ENCODE measurements at regions not wholly inside any gene's neighbourhood (a gene's known extent, or its start where the extent isn't known, plus 50 kb on each side); places are given as distances from the start of the nearest gene placed in this dataset.

DNA sequence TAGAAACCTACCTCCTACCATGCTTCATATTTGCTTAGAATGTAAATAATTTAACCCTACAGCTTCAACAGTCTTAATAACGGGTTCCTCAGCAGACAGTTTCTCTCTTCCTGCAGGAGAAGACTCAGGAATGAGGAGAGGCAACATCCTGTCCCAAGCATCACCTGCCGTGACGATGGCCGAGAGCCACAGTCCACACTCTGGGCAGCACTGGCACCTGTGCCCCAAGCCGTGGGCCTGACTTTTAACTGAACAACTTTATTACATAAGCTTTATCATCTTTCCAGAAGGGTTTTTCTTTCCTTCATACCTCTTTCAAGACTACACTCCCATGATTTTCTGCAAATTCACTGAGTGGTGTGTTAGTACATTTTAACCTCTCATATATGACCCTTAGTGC is 856.0 kb downstream of the GALR1 start:
- intact Hi-C loops (cut with DNase I) = no loop called here
- no peaks in the 10 kb centered on the region for H3K36me3 ChIP-seq
- no peaks in the 10 kb centered on the region for H3K9me3 ChIP-seq
- TF ChIP-seq, protein P1, sequence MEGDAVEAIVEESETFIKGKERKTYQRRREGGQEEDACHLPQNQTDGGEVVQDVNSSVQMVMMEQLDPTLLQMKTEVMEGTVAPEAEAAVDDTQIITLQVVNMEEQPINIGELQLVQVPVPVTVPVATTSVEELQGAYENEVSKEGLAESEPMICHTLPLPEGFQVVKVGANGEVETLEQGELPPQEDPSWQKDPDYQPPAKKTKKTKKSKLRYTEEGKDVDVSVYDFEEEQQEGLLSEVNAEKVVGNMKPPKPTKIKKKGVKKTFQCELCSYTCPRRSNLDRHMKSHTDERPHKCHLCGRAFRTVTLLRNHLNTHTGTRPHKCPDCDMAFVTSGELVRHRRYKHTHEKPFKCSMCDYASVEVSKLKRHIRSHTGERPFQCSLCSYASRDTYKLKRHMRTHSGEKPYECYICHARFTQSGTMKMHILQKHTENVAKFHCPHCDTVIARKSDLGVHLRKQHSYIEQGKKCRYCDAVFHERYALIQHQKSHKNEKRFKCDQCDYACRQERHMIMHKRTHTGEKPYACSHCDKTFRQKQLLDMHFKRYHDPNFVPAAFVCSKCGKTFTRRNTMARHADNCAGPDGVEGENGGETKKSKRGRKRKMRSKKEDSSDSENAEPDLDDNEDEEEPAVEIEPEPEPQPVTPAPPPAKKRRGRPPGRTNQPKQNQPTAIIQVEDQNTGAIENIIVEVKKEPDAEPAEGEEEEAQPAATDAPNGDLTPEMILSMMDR (IDR thresholded peaks at IDR 0.05) = no peak
- no peak for TF ChIP-seq POLR2A (IDR thresholded peaks at IDR 0.05)
- no peak for TF ChIP-seq EP300 (IDR thresholded peaks at IDR 0.05)
- TF ChIP-seq POLR2AphosphoS5 (IDR thresholded peaks at IDR 0.05) = no peak
- 85 to 87% methylated on average over 5 of the region's 5 CpGs for WGBS, 2 donors
- no peaks in the 10 kb centered on the region for H3K4me1 ChIP-seq
- H3K4me3 ChIP-seq = no peak overlapping the region
- no peak for DNase-seq
- no peaks in the 10 kb centered on the region for H3K27me3 ChIP-seq
- H3K27ac ChIP-seq = no peak overlapping the region

DNA sequence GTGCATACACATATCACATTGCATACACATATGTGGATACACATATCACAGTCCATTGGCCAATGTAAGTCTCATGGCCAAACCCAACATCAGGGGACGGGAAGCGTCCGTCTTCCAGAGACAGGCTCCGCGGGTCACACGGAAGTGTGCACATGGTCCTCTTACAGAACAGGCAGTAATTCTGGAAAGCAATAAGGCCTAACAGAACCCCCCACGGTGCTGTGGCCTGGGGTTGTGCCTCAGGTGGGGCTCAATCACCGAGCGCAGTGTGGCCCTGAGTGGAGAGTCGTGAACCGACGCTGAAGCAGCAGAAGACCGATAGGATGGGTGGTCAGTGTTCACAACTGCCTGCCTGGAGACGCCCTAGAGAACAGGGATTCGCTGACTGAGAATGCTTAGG is 857.3 kb downstream of the GALR1 start:
- 93 to 94% methylated on average over 15 of the region's 15 CpGs for WGBS, 2 donors
- intact Hi-C loops (cut with DNase I) = no loop called here
- TF ChIP-seq POLR2AphosphoS5 (IDR thresholded peaks at IDR 0.05) (no peak), EP300 (IDR thresholded peaks at IDR 0.05) (no peak), POLR2A (IDR thresholded peaks at IDR 0.05) (no peak)
- TF ChIP-seq, protein P1 (IDR thresholded peaks at IDR 0.05) = no peak
- no peak for DNase-seq
- Histone ChIP-seq H3K36me3 (no peaks in the 10 kb centered on the region), H3K27ac (no peak overlapping the region), H3K4me3 (no peak overlapping the region), H3K27me3 (no peaks in the 10 kb centered on the region), H3K9me3 (no peaks in the 10 kb centered on the region), H3K4me1 (no peaks in the 10 kb centered on the region)

DNA sequence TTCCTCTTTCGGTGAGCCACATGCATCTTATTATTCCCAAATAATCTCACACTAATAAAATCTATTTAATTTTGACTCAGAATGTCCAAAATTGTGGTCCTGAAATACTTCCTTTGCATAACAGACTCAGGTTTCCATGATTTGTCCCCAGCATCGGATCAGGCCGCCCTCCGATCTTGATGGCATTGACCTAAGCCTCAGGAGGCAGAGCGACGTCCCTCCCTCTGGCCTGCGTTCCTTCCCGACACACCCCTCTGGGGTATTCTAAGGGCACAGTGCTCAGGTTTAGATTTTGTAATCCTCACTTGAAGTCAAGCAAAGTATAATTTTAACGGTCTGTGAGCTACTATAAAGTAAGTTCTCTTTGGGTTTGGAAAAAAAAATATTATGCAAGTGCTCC is 857.7 kb downstream of the GALR1 start:
- intact Hi-C loops (cut with DNase I) = no loop called here
- no peak for DNase-seq
- Histone ChIP-seq H3K27ac (no peak overlapping the region), H3K4me1 (no peaks in the 10 kb centered on the region), H3K9me3 (no peaks in the 10 kb centered on the region), H3K27me3 (no peaks in the 10 kb centered on the region), H3K36me3 (no peaks in the 10 kb centered on the region), H3K4me3 (no peak overlapping the region)
- 66 to 83% methylated on average over 9 of the region's 9 CpGs for WGBS, 2 donors
- TF ChIP-seq POLR2A (IDR thresholded peaks at IDR 0.05) = no peak
- no peak for TF ChIP-seq POLR2AphosphoS5 (IDR thresholded peaks at IDR 0.05)
- no peak for TF ChIP-seq EP300 (IDR thresholded peaks at IDR 0.05)
- TF ChIP-seq, protein P1 (IDR thresholded peaks at IDR 0.05) = no peak

DNA sequence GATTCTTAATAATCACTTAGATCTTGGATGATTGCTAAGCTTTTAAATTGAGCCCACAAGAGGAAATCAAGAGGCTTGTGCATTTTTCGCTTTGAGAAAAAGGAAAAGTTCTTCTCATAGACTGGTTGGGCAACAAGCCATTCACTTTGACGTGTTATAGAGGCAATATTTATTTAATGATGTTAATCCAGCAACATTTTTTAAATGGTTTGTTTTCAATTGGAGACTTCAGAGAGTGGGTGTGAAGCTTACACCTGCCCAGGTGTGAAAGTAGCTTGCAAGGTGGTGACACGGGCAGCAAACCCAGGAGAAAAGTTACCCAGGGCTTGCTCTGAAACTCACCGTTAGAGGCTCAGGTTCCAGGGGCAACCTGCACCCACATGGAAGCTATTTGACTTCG is 858.9 kb downstream of the GALR1 start:
- TF ChIP-seq POLR2AphosphoS5 (IDR thresholded peaks at IDR 0.05) = no peak
- TF ChIP-seq, protein P1 (IDR thresholded peaks at IDR 0.05) = no peak
- no peak for TF ChIP-seq EP300 (IDR thresholded peaks at IDR 0.05)
- TF ChIP-seq POLR2A (IDR thresholded peaks at IDR 0.05) = no peak
- DNase-seq = no peak
- intact Hi-C loops (cut with DNase I) = no loop called here
- Histone ChIP-seq H3K4me1 (no peaks in the 10 kb centered on the region), H3K27ac (no peak overlapping the region), H3K36me3 (no peaks in the 10 kb centered on the region), H3K9me3 (peaks cover 0 to 2% (median 0%) of the 10 kb centered on the region in 4 donors), H3K4me3 (no peak overlapping the region), H3K27me3 (no peaks in the 10 kb centered on the region)
- WGBS, 2 donors = 59 to 71% methylated on average over 5 of the region's 5 CpGs

Data from sigmoid colon (tissue), 6 donors.